ENCODE measurements at regions not wholly inside any gene's neighbourhood (a gene's known extent, or its start where the extent isn't known, plus 50 kb on each side); places are given as distances from the start of the nearest gene placed in this dataset.

DNA sequence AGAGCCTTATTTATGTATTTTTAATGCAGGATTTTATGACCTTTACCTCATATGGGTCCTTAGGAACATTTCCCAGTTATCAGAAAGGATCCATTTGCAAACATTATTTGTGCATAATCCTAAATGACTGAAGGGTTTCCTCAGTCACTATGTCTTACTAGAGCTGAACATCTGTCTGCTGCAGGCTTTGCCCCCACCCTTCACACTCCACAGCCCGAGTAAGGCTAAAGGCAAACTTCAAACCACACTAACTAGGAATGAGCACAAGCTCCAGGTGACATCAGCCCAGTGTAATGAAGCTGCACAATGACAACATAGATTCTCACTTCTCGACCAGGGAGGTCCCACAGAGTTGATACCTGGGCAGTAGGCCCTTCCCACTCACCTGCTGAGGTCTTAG lies 491.3 kb upstream of the MKI67 start:
- H3K9me3 Mint-ChIP-seq: peaks cover 2% of the 10 kb centered on the region
- no peak overlapping the region for H3K4me3 Mint-ChIP-seq
- H3K36me3 Mint-ChIP-seq (ENCODE audit: low read depth): no peaks in the 10 kb centered on the region
- POLR2A ChIA-PET: no interaction called here
- CTCF ChIA-PET: no interaction called here
- DNase-seq: no peak
- H3K27ac Mint-ChIP-seq: no peak overlapping the region
- H3K27me3 Mint-ChIP-seq: no peaks in the 10 kb centered on the region
- H3K4me1 Mint-ChIP-seq: no peaks in the 10 kb centered on the region

DNA sequence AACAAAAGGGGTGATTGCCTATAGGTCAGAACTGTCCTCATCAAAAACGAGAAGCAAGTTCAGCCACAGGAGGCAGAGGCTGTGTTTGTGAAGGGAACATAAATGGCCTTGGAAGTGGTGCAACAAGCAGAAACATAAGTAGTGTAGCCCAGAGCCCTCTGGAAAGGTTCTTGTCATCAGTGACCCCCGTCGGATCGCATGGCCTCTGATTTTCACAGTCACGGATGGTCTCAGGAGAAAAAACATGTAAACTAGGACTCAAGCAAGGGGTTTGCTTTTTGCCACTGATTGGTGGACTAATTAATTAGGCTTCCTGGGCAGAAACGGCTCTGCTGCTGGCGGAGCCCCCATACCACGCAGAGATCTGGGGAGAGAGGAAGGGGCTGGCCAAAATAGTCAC lies 496.5 kb upstream of the MKI67 start:
- ChIA-PET CTCF (no interaction called here), POLR2A (no interaction called here)
- no peaks in the 10 kb centered on the region for H3K4me1 Mint-ChIP-seq
- H3K27ac Mint-ChIP-seq: no peak overlapping the region
- no peak for DNase-seq
- no peaks in the 10 kb centered on the region for H3K9me3 Mint-ChIP-seq
- H3K36me3 Mint-ChIP-seq (ENCODE audit: low read depth): no peaks in the 10 kb centered on the region
- H3K27me3 Mint-ChIP-seq: no peaks in the 10 kb centered on the region
- H3K4me3 Mint-ChIP-seq: no peak overlapping the region

- no peaks in the 10 kb centered on the region for H3K4me1 Mint-ChIP-seq
- no peaks in the 10 kb centered on the region for H3K9me3 Mint-ChIP-seq
- POLR2A ChIA-PET: no interaction called here
- H3K27ac Mint-ChIP-seq: no peak overlapping the region
- DNase-seq: no peak
- H3K27me3 Mint-ChIP-seq: no peaks in the 10 kb centered on the region
- no peak overlapping the region for H3K4me3 Mint-ChIP-seq
- H3K36me3 Mint-ChIP-seq (ENCODE audit: low read depth): no peaks in the 10 kb centered on the region
- CTCF ChIA-PET: no interaction called here
These were observed 497.6 kb upstream of the MKI67 start for GRCh38 chr10:128623776-128624175.

DNA sequence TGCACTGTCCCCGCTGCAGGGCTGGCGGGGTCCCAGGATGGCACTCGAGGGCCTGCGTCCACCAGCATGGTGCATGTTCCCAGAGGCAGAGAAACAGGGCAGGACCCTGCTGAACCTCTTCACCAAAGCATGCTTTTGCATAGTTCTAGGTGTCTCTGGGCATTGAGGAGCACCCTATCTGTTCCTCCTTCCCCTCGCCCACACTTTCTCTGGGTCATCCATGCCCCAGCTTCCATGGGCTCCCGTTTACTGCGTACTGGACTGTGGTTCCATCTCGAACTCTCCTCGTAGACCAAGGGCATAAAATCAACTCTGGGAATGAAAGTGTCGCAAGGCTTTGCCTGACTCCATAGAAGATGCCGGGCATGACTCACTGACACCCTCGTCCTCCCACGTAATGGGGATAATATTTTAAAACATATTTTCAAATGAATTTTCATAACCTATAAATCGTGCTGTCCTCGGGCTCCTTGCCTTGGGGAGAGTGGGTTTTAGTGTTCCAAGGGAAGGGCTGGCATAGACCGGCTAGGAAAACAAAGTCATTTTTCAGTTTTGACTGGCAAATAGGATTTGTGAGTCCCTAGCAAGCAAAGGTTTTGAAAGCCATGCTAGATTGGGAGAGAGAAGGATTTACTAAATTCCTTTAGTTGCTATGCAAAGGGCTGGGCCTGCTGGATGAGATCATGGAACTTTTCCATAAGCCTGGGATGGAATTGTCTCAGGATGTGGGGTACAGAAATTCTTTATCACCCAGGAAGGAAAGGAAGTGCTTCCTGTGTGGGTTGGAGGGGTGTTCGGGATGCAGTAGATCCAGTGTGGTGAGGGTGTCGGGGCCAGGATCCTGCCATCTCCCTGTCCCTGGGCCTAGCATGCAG lies 498.7 kb upstream of the MKI67 start:
- H3K4me1 Mint-ChIP-seq: no peaks in the 10 kb centered on the region
- POLR2A ChIA-PET: no interaction called here
- H3K9me3 Mint-ChIP-seq: no peaks in the 10 kb centered on the region
- H3K27me3 Mint-ChIP-seq: no peaks in the 10 kb centered on the region
- no peaks in the 10 kb centered on the region for H3K36me3 Mint-ChIP-seq (ENCODE audit: low read depth)
- H3K4me3 Mint-ChIP-seq: no peak overlapping the region
- no peak overlapping the region for H3K27ac Mint-ChIP-seq
- CTCF ChIA-PET: no interaction called here
- no peak for DNase-seq

GRCh38 chr10:128625926-128626325 lies 499.7 kb upstream of the MKI67 start:
- Mint-ChIP-seq H3K9me3 (no peaks in the 10 kb centered on the region), H3K4me3 (no peak overlapping the region), H3K36me3 (ENCODE audit: low read depth) (no peaks in the 10 kb centered on the region), H3K27ac (no peak overlapping the region), H3K4me1 (no peaks in the 10 kb centered on the region), H3K27me3 (no peaks in the 10 kb centered on the region)
- ChIA-PET POLR2A (no interaction called here), CTCF (no interaction called here)
- DNase-seq: no peak

- no peaks in the 10 kb centered on the region for H3K4me1 Mint-ChIP-seq
- H3K9me3 Mint-ChIP-seq: no peaks in the 10 kb centered on the region
- DNase-seq: no peak
- H3K4me3 Mint-ChIP-seq: no peak overlapping the region
- no peaks in the 10 kb centered on the region for H3K36me3 Mint-ChIP-seq (ENCODE audit: low read depth)
- H3K27me3 Mint-ChIP-seq: no peaks in the 10 kb centered on the region
- H3K27ac Mint-ChIP-seq: no peak overlapping the region
- POLR2A ChIA-PET: no interaction called here
- CTCF ChIA-PET: no interaction called here
These were observed 500.3 kb upstream of the MKI67 start for GRCh38 chr10:128626397-128627000.

GRCh38 chr10:128627811-128628210 lies 501.6 kb upstream of the MKI67 start:
- H3K9me3 Mint-ChIP-seq: no peaks in the 10 kb centered on the region
- no peaks in the 10 kb centered on the region for H3K4me1 Mint-ChIP-seq
- no peak overlapping the region for H3K27ac Mint-ChIP-seq
- ChIA-PET CTCF (no interaction called here), POLR2A (no interaction called here)
- H3K36me3 Mint-ChIP-seq (ENCODE audit: low read depth): no peaks in the 10 kb centered on the region
- H3K4me3 Mint-ChIP-seq: no peak overlapping the region
- no peaks in the 10 kb centered on the region for H3K27me3 Mint-ChIP-seq
- no peak for DNase-seq

DNA sequence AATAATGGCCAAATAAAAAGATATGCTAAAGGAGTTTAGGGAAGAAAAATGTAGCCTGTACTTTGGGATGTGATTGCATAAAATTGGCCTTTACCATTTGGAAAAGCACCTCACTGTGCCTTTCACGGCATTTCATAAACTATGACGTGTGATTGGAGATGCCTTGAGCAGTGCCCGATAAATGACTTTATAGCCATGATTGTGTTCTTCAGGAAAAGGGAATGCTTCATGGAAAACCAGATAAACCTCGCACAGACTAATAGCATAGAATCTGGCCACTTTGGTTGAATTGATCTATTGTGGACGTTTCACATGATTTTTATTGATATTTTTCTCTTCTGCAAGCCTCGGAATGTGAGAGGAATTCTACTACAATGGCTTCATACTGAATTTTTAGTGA lies 502.0 kb upstream of the MKI67 start:
- ChIA-PET CTCF (no interaction called here), POLR2A (no interaction called here)
- Mint-ChIP-seq H3K36me3 (ENCODE audit: low read depth) (no peaks in the 10 kb centered on the region), H3K4me3 (no peak overlapping the region), H3K9me3 (no peaks in the 10 kb centered on the region), H3K27ac (no peak overlapping the region), H3K4me1 (no peaks in the 10 kb centered on the region), H3K27me3 (no peaks in the 10 kb centered on the region)
- no peak for DNase-seq

DNA sequence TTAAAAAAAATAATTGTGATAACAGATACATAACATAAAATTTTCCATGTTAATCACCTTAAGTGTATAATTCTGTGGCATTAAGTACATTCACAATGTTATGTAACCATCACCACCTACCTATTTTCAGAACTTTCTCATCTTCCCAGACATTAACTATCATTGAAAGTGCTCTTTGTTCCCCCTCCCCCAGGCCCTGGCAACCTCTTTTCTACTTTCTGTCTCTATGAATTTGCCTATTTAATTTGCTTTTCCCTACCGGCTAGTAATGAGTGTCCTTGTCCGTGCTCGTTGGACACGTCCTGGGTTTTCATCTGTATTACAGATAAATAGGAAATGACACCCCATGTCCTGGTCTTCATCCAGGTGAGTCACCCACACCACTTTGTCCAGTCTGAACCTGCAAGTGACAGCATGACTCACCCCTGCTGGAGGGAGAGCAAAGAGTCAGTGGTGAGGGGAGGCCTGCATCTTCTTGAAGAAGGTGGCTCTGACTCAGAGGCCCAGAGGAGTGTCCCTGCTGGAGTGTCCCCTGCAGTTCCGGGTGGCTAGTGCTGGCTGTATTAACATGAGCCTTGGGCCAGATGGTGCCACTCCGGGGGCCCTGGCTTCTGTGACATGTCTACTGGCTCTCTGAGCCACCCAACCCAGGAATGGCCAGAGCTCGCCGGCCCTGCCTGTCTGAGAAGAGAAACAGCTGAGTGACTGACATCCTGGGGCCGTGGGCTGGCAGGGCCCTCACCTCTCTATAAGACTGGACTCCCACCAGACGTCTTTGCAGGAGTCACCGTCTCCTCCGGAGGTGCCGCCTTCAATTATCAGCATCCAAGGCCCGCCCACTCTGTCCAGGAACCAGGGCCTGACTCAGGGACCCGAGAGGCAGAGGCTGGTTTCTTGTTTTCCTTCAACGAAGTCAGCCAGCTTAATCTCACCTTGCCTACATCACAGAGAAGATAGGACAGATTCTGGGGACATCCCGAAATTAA lies 503.2 kb upstream of the MKI67 start:
- H3K4me3 Mint-ChIP-seq: no peak overlapping the region
- ChIA-PET POLR2A (no interaction called here), CTCF (no interaction called here)
- H3K27me3 Mint-ChIP-seq: no peaks in the 10 kb centered on the region
- no peaks in the 10 kb centered on the region for H3K4me1 Mint-ChIP-seq
- no peaks in the 10 kb centered on the region for H3K36me3 Mint-ChIP-seq (ENCODE audit: low read depth)
- H3K9me3 Mint-ChIP-seq: no peaks in the 10 kb centered on the region
- no peak overlapping the region for H3K27ac Mint-ChIP-seq
- no peak for DNase-seq

DNA sequence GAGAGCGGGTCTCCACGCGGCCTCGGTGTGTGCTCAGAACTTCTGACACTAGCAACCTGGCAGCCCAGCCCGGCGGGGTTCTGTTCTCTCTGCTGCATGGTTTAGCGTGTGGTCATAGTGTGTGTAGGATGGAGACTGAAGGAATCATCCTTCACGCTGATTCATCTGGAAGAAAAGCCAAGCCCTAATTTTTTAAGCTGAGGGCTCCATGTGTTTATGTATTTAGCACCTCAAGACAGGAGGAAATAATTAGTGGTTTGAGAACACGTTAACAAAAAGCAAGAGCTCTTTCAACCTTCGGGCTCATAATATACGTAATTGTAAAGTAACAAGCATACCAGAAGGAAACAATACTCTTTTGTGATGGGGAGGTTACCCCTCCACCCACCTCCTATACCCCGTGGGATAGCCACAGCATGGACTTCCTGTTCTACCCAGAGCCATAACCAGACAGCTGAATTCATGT lies 504.6 kb upstream of the MKI67 start:
- DNase-seq: no peak
- no peaks in the 10 kb centered on the region for H3K9me3 Mint-ChIP-seq
- POLR2A ChIA-PET: no interaction called here

GRCh38 chr10:128631801-128632241 lies 505.6 kb upstream of the MKI67 start:
- Mint-ChIP-seq H3K4me1 (no peaks in the 10 kb centered on the region), H3K27me3 (no peaks in the 10 kb centered on the region), H3K9me3 (no peaks in the 10 kb centered on the region), H3K36me3 (ENCODE audit: low read depth) (no peaks in the 10 kb centered on the region), H3K27ac (no peak overlapping the region), H3K4me3 (no peak overlapping the region)
- CTCF ChIA-PET: no interaction called here
- POLR2A ChIA-PET: no interaction called here
- no peak for DNase-seq

More for the DNA sequence above, 504.6 kb upstream of the MKI67 start:
- H3K27me3 Mint-ChIP-seq: no peaks in the 10 kb centered on the region
- no peak overlapping the region for H3K27ac Mint-ChIP-seq
- H3K4me3 Mint-ChIP-seq: no peak overlapping the region
- no peaks in the 10 kb centered on the region for H3K4me1 Mint-ChIP-seq
- CTCF ChIA-PET: no interaction called here
- H3K36me3 Mint-ChIP-seq (ENCODE audit: low read depth): no peaks in the 10 kb centered on the region

DNA sequence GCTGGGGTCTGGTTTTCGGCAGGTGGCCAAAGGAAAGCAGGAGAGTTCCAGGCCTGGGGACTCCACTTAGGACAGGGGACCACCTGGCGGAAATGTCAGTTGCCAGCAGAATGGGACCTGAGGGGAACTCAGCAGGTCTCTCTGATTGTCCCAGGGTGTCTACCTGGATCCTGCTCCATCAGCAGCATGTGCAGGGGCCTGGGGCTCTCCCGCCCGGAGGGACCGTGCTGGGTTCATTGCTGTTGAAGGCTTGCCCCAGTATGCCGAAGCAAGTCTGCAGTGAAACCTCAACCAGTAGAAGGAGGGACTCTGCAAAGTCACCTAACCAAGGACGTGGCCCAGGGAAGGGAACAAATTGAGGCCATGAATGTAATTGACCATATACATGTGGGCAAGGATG lies 506.5 kb upstream of the MKI67 start:
- no peaks in the 10 kb centered on the region for H3K27me3 Mint-ChIP-seq
- H3K36me3 Mint-ChIP-seq (ENCODE audit: low read depth): no peaks in the 10 kb centered on the region
- no peak overlapping the region for H3K4me3 Mint-ChIP-seq
- H3K9me3 Mint-ChIP-seq: no peaks in the 10 kb centered on the region
- no peak for DNase-seq
- no peak overlapping the region for H3K27ac Mint-ChIP-seq
- ChIA-PET CTCF (no interaction called here), POLR2A (no interaction called here)
- H3K4me1 Mint-ChIP-seq: no peaks in the 10 kb centered on the region

DNA sequence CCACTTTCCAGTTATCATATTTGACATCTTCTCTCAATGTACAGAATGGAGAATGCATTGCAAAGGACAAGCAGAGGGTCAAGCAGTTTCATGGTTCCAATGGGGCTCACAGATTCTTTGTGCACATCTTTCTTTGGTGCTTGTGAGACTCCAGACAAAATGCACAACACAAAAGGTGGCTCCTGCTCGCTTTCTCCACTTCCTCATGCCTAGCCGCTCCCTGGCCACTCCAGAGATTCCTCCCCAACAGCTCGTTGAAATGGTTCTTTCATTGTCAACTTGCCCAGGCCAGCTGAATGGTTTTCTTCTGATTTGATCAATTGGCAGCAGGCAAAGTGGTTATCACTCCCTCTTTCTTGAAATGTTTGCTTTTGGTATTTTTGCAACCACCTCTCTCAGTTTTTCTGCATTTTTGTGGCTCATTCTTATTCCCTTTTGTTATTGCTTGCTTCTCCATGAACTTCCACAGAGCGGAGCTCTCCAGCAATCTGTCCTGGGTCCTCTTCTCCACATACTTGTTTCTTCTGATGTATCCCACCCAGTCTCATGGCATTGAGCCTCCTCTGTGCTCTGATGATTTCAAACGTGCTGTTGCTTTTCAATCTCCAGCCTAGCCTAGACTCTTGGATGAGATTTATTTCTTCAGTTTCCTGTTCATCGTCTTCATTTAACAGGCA lies 507.8 kb upstream of the MKI67 start:
- H3K4me3 Mint-ChIP-seq: no peak overlapping the region
- no peak for DNase-seq
- no peaks in the 10 kb centered on the region for H3K9me3 Mint-ChIP-seq
- no peaks in the 10 kb centered on the region for H3K4me1 Mint-ChIP-seq
- no peak overlapping the region for H3K27ac Mint-ChIP-seq
- no peaks in the 10 kb centered on the region for H3K36me3 Mint-ChIP-seq (ENCODE audit: low read depth)
- ChIA-PET CTCF (no interaction called here), POLR2A (no interaction called here)
- H3K27me3 Mint-ChIP-seq: no peaks in the 10 kb centered on the region
